Nucleus accumbens (tissue), 56 donors: ENCODE measurements at regions not wholly inside any gene's neighbourhood (a gene's known extent, or its start where the extent isn't known, plus 50 kb on each side); places are given as distances from the start of the nearest gene placed in this dataset.

ENCODE experiments used
- DNase-seq, 56 donors: peaks; one replicate each; lab custom pipeline; 2025; lab: John Stamatoyannopoulos, UW

DNA sequence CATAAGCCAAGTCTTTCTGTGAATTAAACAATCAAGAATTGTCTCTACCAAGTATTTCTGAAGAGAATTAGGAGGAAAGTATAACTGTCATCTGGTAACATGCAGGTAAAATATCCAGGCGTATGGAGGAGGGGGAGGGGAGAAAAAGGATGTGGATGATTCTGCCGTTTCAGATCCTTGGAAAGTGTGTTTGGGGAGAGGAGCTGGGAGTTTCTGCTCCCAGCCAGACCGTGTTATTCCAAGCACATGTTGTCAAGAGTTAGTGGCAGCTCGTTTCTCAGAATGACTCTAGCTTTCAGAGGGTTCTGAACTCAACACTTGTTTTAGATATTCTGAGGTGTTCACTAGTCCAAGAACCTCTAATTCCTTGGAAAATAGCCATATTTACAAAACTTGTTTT, 137.6 kb downstream of the FAM124B start:
- no peak for DNase-seq

DNA sequence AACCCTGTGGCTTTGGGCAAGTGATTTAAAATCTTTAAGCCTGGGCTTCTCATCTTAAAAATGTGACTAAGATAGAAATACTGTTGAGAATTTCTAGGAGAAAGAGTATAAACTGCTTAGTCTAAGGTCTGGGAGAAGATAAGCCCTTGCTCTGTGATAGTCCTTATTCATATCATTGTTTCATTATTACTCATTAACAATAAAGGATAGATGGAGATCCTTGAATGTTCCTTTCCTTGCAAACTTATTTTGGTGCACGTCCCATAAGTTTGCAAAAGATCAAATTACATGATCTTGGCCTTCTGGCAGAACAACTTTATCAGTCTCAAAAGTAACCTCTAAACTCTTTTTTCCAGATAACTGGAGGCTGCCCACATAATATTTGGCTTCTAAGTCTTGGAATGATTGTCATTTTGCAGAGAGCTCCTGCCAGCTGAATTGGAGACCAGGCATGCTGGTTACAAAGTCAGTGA, 138.3 kb downstream of the FAM124B start:
- no peak for DNase-seq

DNA sequence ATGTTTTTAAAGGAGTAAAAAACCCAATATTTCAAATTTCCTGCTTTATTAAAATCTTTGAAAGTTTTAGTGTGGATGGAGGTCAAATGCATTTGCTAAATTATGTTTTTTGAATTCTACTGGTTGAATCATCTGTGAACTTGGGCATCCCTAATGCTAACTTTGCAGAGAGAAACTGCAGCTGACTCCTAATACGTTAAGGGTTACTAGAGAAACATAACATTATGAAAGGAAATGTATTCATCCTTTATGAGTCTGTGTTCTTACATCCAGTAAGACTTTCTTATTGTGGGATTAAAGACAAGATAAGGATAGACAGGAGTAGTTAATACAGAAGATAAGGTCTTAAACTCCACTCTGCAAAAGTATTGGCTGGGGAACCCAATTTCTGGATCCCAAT, 140.6 kb downstream of the FAM124B start:
- DNase-seq, result no peak

GRCh38 chr2:224260372-224261020, 141.4 kb downstream of the FAM124B start:
- DNase-seq, result peak in 3 of 56 donors; percentile 2 to 13 (median 8)

GRCh38 chr2:224259831-224260230, 142.1 kb downstream of the FAM124B start:
- no peak for DNase-seq

GRCh38 chr2:224258059-224258458, 143.8 kb downstream of the FAM124B start:
- DNase-seq, result no peak

DNA sequence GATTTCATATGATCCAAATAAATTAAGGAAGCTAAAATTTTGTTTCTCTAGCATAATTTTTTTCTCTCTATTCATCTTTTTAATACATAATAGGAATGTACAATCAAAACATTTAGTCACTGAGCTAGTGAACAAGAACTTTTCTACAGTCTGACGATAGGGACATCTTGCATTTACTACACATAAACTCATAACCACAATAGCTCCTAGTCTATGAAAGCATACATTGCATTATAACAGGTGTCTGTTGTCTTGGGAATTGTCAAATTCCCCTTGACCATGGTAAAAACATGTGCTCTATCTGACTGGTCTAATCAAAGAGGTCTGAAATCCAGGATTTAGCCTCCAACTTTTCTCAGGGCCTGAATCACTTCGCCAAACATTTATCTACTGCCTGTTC, 144.8 kb downstream of the FAM124B start:
- no peak for DNase-seq

GRCh38 chr2:224253464-224253863, 148.4 kb downstream of the FAM124B start:
- DNase-seq, result no peak

DNA sequence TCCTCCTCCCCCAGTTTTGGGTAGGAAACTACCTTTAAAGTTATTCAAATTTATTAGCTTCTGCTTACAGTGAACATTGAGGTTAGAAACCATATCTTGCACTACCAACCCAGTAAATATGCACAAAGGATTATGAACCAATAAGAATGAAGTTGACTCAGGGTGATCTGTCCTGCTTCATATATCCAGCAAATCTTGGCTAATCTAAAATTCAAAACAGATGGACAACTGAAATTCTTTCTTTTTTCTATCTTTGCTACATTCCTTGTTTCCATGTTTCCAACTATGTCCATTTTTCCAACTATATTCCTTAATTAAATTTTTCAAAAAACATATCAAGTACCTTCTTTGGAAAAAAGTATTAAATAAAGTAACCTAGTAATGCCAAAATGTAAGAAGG, 149.3 kb downstream of the FAM124B start:
- DNase-seq, result no peak

DNA sequence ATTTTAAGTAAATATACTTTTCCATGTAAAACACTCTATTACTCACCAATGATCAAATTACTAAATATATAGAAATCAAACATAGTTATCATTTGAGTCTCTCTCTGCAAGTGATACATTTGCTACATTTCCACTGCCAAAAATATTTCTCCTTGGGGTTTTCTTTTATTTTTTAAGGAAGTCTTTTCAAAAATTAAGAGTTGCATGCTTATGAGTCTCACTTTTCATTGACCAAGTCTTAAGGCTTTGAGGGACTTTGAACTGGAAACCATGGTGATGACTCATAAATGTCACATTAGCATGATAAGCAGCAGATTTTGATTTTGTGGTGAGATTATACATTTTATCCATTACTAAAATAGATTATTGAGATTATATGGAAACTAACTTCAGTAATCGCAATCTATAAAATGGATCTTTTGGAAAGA, 152.9 kb downstream of the FAM124B start:
- no peak for DNase-seq

DNA sequence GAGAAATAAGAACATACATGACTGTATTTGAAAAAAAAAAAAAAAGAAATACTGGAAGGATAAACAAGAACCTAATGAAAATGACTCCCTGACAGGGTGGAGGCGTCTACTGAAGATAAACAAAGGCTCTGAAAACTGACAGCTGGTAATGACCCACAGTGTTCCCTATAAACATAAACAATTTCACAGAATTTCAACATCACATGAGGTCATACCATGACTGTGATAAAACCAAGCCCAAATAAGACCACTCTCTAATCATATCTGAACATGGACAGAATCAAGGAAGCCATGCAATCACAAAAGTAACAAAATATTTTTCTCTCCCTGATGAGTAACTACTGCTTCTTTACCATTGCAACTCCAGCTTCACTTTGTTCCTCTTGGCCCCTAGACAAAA, 159.3 kb downstream of the FAM124B start:
- DNase-seq, result no peak

DNA sequence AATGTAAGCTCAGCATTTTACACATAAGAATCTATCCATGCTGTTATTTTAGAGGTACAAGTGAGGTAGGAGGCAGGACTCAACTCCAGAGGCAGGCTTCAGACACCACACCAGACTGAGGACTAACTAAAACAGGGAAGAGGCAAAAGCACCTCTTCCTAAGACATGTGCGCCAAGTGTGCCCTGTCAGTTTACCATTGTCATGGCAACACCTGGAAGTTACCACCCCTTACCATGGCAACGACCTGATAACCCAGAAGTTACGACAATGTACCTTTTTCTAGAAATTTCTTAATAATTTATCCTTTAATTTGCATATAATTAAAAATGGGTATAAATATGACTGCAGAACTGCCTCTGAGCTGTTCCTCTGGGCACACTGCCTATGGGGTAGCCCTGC, 160.1 kb downstream of the FAM124B start:
- DNase-seq, result no peak

DNA sequence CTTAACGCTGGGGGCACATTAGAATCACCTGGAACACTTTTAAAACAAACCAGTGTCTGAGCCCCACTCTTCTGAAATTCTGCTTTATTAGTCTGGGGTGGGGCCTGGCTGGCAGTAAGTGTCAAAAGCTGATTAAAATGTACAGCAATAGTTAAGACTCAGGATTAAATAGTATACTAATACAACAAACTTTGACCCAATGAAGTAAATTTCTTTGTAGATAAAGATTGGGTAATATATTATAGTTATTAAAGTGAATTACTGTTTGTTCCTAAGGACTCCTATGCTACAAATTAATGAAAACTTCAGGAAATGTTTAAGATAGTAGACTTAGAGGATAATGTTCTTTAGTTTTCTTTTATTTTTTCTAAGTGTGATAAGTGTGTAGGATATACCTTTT, 160.9 kb downstream of the FAM124B start:
- no peak for DNase-seq

GRCh38 chr2:224223851-224224555, 177.9 kb downstream of the FAM124B start:
- no peak for DNase-seq

DNA sequence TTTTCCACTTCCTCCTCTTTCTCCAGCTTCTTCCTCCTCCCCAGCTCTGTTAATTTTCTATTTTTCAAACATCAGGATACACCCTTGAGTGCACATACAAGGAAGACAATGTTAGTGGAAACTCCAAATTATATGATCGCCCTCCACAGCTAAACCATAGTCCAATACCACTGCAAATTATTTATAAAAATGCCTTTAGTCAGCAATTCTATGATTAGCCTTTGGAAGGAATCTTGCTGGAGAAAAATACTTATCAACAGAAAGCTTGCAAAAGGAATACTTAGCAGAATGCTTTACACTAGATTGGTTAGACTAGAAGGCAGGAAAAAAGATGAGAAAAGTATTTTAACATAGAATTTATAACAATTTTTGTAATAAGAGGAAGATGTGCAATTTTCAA, 178.9 kb downstream of the FAM124B start:
- DNase-seq, result no peak

DNA sequence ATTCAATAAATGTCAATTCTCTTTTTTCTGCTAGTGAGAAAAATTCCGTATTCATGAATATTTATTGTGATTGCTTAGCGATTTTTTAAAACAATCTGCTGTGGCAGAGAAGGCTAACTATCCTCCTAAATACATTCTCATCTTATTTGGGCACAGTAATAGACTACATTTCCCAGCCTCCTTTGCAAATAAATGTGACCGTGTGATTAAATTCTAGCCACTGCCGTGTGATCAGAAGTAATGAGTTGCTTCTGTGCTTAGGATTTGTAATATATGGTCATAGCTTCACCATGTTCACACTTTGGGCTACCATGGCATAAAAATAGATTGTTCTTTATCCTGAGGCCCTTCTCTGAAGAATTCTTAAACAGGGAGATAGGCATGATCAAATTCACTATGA, 179.6 kb downstream of the FAM124B start:
- DNase-seq, result no peak

DNA sequence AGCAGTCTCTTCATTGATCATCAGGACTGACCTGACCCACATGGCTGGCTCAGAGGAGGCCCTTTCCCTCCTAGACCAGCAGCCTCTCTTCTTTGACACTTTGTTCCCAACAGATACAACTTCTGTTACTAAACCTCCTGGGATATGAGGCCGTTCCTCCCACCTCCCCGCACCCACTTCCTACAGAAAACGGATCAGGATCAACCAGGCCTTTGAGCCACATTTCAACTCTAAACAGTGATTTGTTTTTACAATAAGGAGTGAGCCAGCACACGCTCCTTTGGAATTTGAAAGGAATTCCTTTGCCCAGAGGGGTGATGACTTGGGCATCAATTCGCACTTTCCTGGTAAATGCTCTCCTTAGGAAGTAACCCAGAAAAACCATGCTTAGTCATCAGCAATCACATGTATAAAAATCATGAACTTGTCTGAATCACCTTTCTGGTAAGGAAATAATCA, 180.4 kb downstream of the FAM124B start:
- DNase-seq, result peak in 1 of 56 donors; percentile 1

GRCh38 chr2:224220586-224221255, 181.2 kb downstream of the FAM124B start:
- no peak for DNase-seq

- DNase-seq, result no peak
Observed at GRCh38 chr2:224219781-224220180, 180.7 kb upstream of the SERPINE2 start.

- no peak for DNase-seq
Observed at GRCh38 chr2:224217962-224218347, 178.9 kb upstream of the SERPINE2 start.

GRCh38 chr2:224217233-224217961, 178.3 kb upstream of the SERPINE2 start:
- DNase-seq, result no peak
